ENCODE measurements at regions not wholly inside any gene's neighbourhood (a gene's known extent, or its start where the extent isn't known, plus 50 kb on each side); places are given as distances from the start of the nearest gene placed in this dataset.

- Histone ChIP-seq H3K9me3 (no peaks in the 10 kb centered on the region), H3K4me3 (ENCODE audit: low read depth, low read length) (no peak overlapping the region), H3K36me3 (ENCODE audit: control insufficient read depth, insufficient read depth, low read length) (no peaks in the 10 kb centered on the region; the same call in 1 of the 2 replicates), H3K27me3 (replicated peaks; ENCODE audit: control insufficient read depth, insufficient read depth, low read length) (no peaks in the 10 kb centered on the region), H3K4me1 (no peaks in the 10 kb centered on the region)
- ChIA-PET POLR2A (no interaction called here), CTCF (no interaction called here)
- Mint-ChIP-seq H3K4me3 (ENCODE audit: unreplicated experiment) (no peak overlapping the region), H3K27me3 (ENCODE audit: insufficient read depth, unreplicated experiment) (no peaks in the 10 kb centered on the region), H3K27ac (ENCODE audit: unreplicated experiment) (no peak overlapping the region), H3K9me3 (ENCODE audit: unreplicated experiment) (no peaks in the 10 kb centered on the region), H3K4me1 (ENCODE audit: low read depth, unreplicated experiment) (peaks cover 13% of the 10 kb centered on the region), H3K36me3 (ENCODE audit: insufficient read depth, unreplicated experiment) (no peaks in the 10 kb centered on the region)
- no peak for TF ChIP-seq CTCF (IDR thresholded peaks at IDR 0.05; ENCODE audit: insufficient read depth in 1 of 2, low read depth in 1 of 2, low read length in 1 of 2, severe bottlenecking in 1 of 2, unreplicated experiment in 1 of 2)
- intact Hi-C loops (cut with micrococcal nuclease; ENCODE audit: unreplicated experiment), result no loop called here
- no peak for DNase-seq
- no TSS peak for BruUV-seq (replicated peaks)
Observed at GRCh38 chr6:12404651-12405050, 114.5 kb downstream of the EDN1 start.

- DNase-seq, result no peak
- Mint-ChIP-seq H3K4me1 (ENCODE audit: low read depth, unreplicated experiment) (peaks cover 13% of the 10 kb centered on the region), H3K36me3 (ENCODE audit: insufficient read depth, unreplicated experiment) (no peaks in the 10 kb centered on the region), H3K9me3 (ENCODE audit: unreplicated experiment) (no peaks in the 10 kb centered on the region), H3K27ac (ENCODE audit: unreplicated experiment) (no peak overlapping the region), H3K4me3 (ENCODE audit: unreplicated experiment) (no peak overlapping the region), H3K27me3 (ENCODE audit: insufficient read depth, unreplicated experiment) (no peaks in the 10 kb centered on the region)
- ChIA-PET POLR2A (no interaction called here), CTCF (no interaction called here)
- no peak for TF ChIP-seq CTCF (IDR thresholded peaks at IDR 0.05; ENCODE audit: insufficient read depth in 1 of 2, low read depth in 1 of 2, low read length in 1 of 2, severe bottlenecking in 1 of 2, unreplicated experiment in 1 of 2)
- H3K27me3 ChIP-seq (replicated peaks; ENCODE audit: control insufficient read depth, insufficient read depth, low read length), result no peaks in the 10 kb centered on the region
- no TSS peak for BruUV-seq (replicated peaks)
- intact Hi-C loops (cut with micrococcal nuclease; ENCODE audit: unreplicated experiment), result no loop called here
- no peaks in the 10 kb centered on the region for H3K4me1 ChIP-seq
- no peaks in the 10 kb centered on the region for H3K36me3 ChIP-seq (ENCODE audit: control insufficient read depth, insufficient read depth, low read length)
- no peak overlapping the region for H3K4me3 ChIP-seq (ENCODE audit: low read depth, low read length)
- no peaks in the 10 kb centered on the region for H3K9me3 ChIP-seq
Observed at GRCh38 chr6:12408752-12409151, 118.6 kb downstream of the EDN1 start.

- BruUV-seq (replicated peaks), result no TSS peak
- no peaks in the 10 kb centered on the region for H3K9me3 ChIP-seq
- Mint-ChIP-seq H3K27ac (ENCODE audit: unreplicated experiment) (no peak overlapping the region), H3K4me1 (ENCODE audit: low read depth, unreplicated experiment) (peaks cover 13% of the 10 kb centered on the region), H3K36me3 (ENCODE audit: insufficient read depth, unreplicated experiment) (no peaks in the 10 kb centered on the region), H3K4me3 (ENCODE audit: unreplicated experiment) (no peak overlapping the region), H3K9me3 (ENCODE audit: unreplicated experiment) (no peaks in the 10 kb centered on the region), H3K27me3 (ENCODE audit: insufficient read depth, unreplicated experiment) (no peaks in the 10 kb centered on the region)
- H3K36me3 ChIP-seq (ENCODE audit: control insufficient read depth, insufficient read depth, low read length), result no peaks in the 10 kb centered on the region
- CTCF ChIA-PET, result no interaction called here
- intact Hi-C loops (cut with micrococcal nuclease; ENCODE audit: unreplicated experiment), result no loop called here
- no peaks in the 10 kb centered on the region for H3K27me3 ChIP-seq (replicated peaks; ENCODE audit: control insufficient read depth, insufficient read depth, low read length)
- POLR2A ChIA-PET, result interaction anchor here (0.6 kb wide), 1 partner anchor 118 kb away, joined by 3 read pairs; no protein-coding TSS in a partner anchor
- H3K4me1 ChIP-seq, result no peaks in the 10 kb centered on the region
- DNase-seq, result no peak
- no peak overlapping the region for H3K4me3 ChIP-seq (ENCODE audit: low read depth, low read length)
- no peak for TF ChIP-seq CTCF (IDR thresholded peaks at IDR 0.05; ENCODE audit: insufficient read depth in 1 of 2, low read depth in 1 of 2, low read length in 1 of 2, severe bottlenecking in 1 of 2, unreplicated experiment in 1 of 2)
Observed at GRCh38 chr6:12410946-12411345, 120.8 kb downstream of the EDN1 start.
